GM21717 (cell line): ENCODE measurements at regions not wholly inside any gene's neighbourhood (a gene's known extent, or its start where the extent isn't known, plus 50 kb on each side); places are given as distances from the start of the nearest gene placed in this dataset.

Experiments used
- ATAC-seq: cut with Tn5 transposase; IDR thresholded peaks from one replicate; pipeline ENCODE4 v1.9.1; 2021; ENCODE audit warnings: mild to moderate bottlenecking, moderate library complexity; ENCODE audit not compliant: unreplicated experiment

- ATAC-seq, result no peak
These were observed 714.2 kb upstream of the C9orf72 start for GRCh38 chr9:28287455-28287854.

GRCh38 chr9:28289746-28290145 is 716.5 kb upstream of the C9orf72 start:
- no peak for ATAC-seq

- no peak for ATAC-seq
These were observed 720.2 kb upstream of the C9orf72 start for GRCh38 chr9:28293369-28294090.

GRCh38 chr9:28301281-28301680 is 728.0 kb upstream of the C9orf72 start:
- no peak for ATAC-seq

- no peak for ATAC-seq
These were observed 744.5 kb upstream of the C9orf72 start for GRCh38 chr9:28317745-28318144.

- no peak for ATAC-seq
These were observed 745.2 kb upstream of the C9orf72 start for GRCh38 chr9:28318515-28318914.

- no peak for ATAC-seq
These were observed 746.7 kb upstream of the C9orf72 start for GRCh38 chr9:28319981-28320380.

GRCh38 chr9:28320616-28321015 is 747.3 kb upstream of the C9orf72 start:
- ATAC-seq, result no peak

- ATAC-seq, result no peak
These were observed 756.0 kb upstream of the C9orf72 start for GRCh38 chr9:28329323-28329722.

- no peak for ATAC-seq
These were observed 759.4 kb upstream of the C9orf72 start for GRCh38 chr9:28332648-28333047.

- no peak for ATAC-seq
These were observed 768.6 kb upstream of the C9orf72 start for GRCh38 chr9:28341913-28342312.

- ATAC-seq, result no peak
These were observed 769.6 kb upstream of the C9orf72 start for GRCh38 chr9:28342815-28343338.

- no peak for ATAC-seq
These were observed 789.9 kb upstream of the C9orf72 start for GRCh38 chr9:28363151-28363562.

- ATAC-seq, result no peak
These were observed 791.8 kb upstream of the C9orf72 start for GRCh38 chr9:28365020-28365640.

GRCh38 chr9:28365728-28366127 is 792.4 kb upstream of the C9orf72 start:
- no peak for ATAC-seq

GRCh38 chr9:28378231-28378630 is 805.0 kb upstream of the C9orf72 start:
- no peak for ATAC-seq

GRCh38 chr9:28379082-28379481 is 805.8 kb upstream of the C9orf72 start:
- ATAC-seq, result no peak

- ATAC-seq, result no peak
These were observed 816.1 kb upstream of the C9orf72 start for GRCh38 chr9:28389411-28389810.

GRCh38 chr9:28394774-28395173 is 821.5 kb upstream of the C9orf72 start:
- no peak for ATAC-seq

- ATAC-seq, result no peak
These were observed 822.8 kb upstream of the C9orf72 start for GRCh38 chr9:28396058-28396457.

GRCh38 chr9:28407351-28407750 is 834.1 kb upstream of the C9orf72 start:
- no peak for ATAC-seq

- no peak for ATAC-seq
These were observed 836.6 kb upstream of the C9orf72 start for GRCh38 chr9:28409919-28410318.
